ENCODE measurements at regions not wholly inside any gene's neighbourhood (a gene's known extent, or its start where the extent isn't known, plus 50 kb on each side); places are given as distances from the start of the nearest gene placed in this dataset.

DNA sequence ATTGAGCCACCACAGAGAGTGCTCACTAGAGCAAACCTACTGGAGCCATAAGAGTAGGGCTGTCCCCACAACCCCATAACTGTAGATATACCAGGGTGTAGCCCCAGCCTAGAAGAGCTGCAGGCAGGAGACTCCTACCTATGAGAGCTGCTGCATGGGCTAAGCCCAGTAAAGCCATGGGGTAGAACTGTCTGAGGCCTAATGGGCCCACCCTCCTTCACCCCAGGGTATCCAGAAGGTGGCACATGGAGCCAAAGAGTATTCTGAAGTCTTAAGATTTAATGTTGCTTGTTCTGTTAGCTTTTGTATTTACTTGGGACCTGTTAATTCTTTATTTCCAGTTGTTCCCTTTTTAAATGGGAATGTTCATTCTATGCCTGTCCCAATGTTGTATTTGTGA lies 1193.7 kb upstream of the ADGRL2 start:
- TF ChIP-seq, protein P1, sequence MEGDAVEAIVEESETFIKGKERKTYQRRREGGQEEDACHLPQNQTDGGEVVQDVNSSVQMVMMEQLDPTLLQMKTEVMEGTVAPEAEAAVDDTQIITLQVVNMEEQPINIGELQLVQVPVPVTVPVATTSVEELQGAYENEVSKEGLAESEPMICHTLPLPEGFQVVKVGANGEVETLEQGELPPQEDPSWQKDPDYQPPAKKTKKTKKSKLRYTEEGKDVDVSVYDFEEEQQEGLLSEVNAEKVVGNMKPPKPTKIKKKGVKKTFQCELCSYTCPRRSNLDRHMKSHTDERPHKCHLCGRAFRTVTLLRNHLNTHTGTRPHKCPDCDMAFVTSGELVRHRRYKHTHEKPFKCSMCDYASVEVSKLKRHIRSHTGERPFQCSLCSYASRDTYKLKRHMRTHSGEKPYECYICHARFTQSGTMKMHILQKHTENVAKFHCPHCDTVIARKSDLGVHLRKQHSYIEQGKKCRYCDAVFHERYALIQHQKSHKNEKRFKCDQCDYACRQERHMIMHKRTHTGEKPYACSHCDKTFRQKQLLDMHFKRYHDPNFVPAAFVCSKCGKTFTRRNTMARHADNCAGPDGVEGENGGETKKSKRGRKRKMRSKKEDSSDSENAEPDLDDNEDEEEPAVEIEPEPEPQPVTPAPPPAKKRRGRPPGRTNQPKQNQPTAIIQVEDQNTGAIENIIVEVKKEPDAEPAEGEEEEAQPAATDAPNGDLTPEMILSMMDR (IDR thresholded peaks at IDR 0.05; ENCODE audit: insufficient read depth, low read length, poor library complexity, severe bottlenecking), result no peak
- TF ChIP-seq EZH2phosphoT487 (conservative IDR thresholded peaks at IDR 0.05; ENCODE audit: low read length), result no peak

Data from SU-DHL-6 (cell line).